CD4-positive, alpha-beta memory T cell (primary cell): ENCODE measurements at regions not wholly inside any gene's neighbourhood (a gene's known extent, or its start where the extent isn't known, plus 50 kb on each side); places are given as distances from the start of the nearest gene placed in this dataset.

Source experiments
- CTCF ChIA-PET: fragments of 350-600 bp; sonication (Branson Sonifier 250); formaldehyde crosslinking; loops from one replicate; lab custom pipeline; 2021; ENCODE audit warnings: inconsistent platforms; ENCODE audit not compliant: partially characterized antibody; lab: Charles Lee
- POLR2A ChIA-PET: fragments of 350-600 bp; sonication (Branson Sonifier 250); formaldehyde crosslinking; loops from one replicate; lab custom pipeline; 2021; ENCODE audit not compliant: partially characterized antibody; lab: Charles Lee
- DNase-seq, 5 donors: peaks; one replicate each; pipeline versions ENCODE4 v3.0.0 to v3.0.0-alpha.2; 2020 to 2022; ENCODE audit warnings: mixed read lengths in 1 of 5
- H3K27ac ChIP-seq: one replicate; pipeline ENCODE4 v1.7.0; 2013; ENCODE audit warnings: low read depth, low read length
- H3K27me3 ChIP-seq: 2 replicates; pipeline ENCODE4 v1.7.0; 2013; ENCODE audit warnings: mild to moderate bottlenecking, low read length, moderate library complexity; ENCODE audit not compliant: insufficient read depth
- H3K36me3 ChIP-seq: 2 replicates; pipeline ENCODE4 v1.7.0; 2013; ENCODE audit warnings: mild to moderate bottlenecking, low read length, moderate library complexity; ENCODE audit not compliant: insufficient read depth
- H3K4me1 ChIP-seq: 2 replicates; pipeline ENCODE4 v1.7.0; 2013; ENCODE audit warnings: mild to moderate bottlenecking, low read length, moderate library complexity; ENCODE audit not compliant: insufficient read depth
- H3K4me3 ChIP-seq, 2 donors: one replicate each; pipeline ENCODE4 v1.7.0; 2013; ENCODE audit warnings: low read length in 2 of 2, mild to moderate bottlenecking in 1 of 2
- H3K9me3 ChIP-seq, 2 donors: one replicate each; pipeline ENCODE4 v1.7.0; 2013; ENCODE audit warnings: low read length in 2 of 2, control low read depth in 1 of 2; ENCODE audit not compliant: control insufficient read depth in 1 of 2
- H3K27ac Mint-ChIP-seq, 7 donors: one replicate each; pipeline ENCODE4 v1.8.0; 2020 to 2021; ENCODE audit warnings: mixed read lengths in 7 of 7, mild to moderate bottlenecking in 6 of 7, inconsistent platforms in 3 of 7, moderate library complexity in 3 of 7
- H3K27me3 Mint-ChIP-seq, 2 donors: one replicate each; pipeline ENCODE4 v1.8.0; 2020 to 2021; ENCODE audit warnings: mixed read lengths in 2 of 2
- H3K36me3 Mint-ChIP-seq, 2 donors: one replicate each; pipeline ENCODE4 v1.8.0; 2020 to 2021; ENCODE audit warnings: mixed read lengths in 2 of 2, inconsistent platforms in 1 of 2, mild to moderate bottlenecking in 1 of 2
- H3K4me1 Mint-ChIP-seq, 4 donors: one replicate each; pipeline ENCODE4 v1.8.0; 2020 to 2021; ENCODE audit warnings: mixed read lengths in 4 of 4, mild to moderate bottlenecking in 1 of 4
- H3K4me3 Mint-ChIP-seq, 8 donors: one replicate each; pipeline ENCODE4 v1.8.0; 2020 to 2021; ENCODE audit warnings: mixed read lengths in 8 of 8, mild to moderate bottlenecking in 7 of 8, moderate library complexity in 6 of 8, inconsistent platforms in 3 of 8
- H3K9me3 Mint-ChIP-seq, 8 donors: one replicate each; pipeline ENCODE4 v1.8.0; 2020 to 2021; ENCODE audit warnings: mixed read lengths in 8 of 8, mild to moderate bottlenecking in 5 of 8, inconsistent platforms in 3 of 8, moderate library complexity in 1 of 8
- intact Hi-C: fragments of 100-400 bp; cut with micrococcal nuclease; formaldehyde crosslinking; loops from one replicate; pipeline ENCODE4 v1.15.1; 2023

DNA sequence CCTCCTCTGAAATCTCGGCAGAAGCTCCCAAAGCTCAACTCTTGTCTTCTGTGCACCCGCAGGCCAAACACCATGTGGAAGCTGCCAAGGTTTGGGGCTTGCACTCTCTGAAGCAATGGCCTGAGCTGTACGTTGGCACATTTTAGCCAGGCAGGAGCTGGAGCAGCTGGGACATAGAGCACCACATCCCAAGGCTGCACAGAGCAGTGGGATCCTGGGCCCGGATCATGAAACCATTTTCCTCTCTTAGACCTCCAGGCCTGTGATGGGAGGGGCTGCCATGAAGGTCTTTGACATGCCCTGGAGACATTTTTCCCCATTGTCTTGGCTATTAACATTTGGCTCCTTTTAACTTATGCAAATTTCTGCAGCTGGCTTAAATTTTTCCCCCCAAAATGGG, 567.1 kb upstream of the ZNF608 start:
- DNase-seq, result no peak
- Histone ChIP-seq H3K27me3 (no peaks in the 10 kb centered on the region), H3K36me3 (no peaks in the 10 kb centered on the region), H3K27ac (no peak overlapping the region), H3K9me3 (no peaks in the 10 kb centered on the region), H3K4me3 (no peak overlapping the region), H3K4me1 (no peaks in the 10 kb centered on the region)
- ChIA-PET POLR2A (no interaction called here), CTCF (no interaction called here)
- no peak overlapping the region for H3K27ac Mint-ChIP-seq
- intact Hi-C loops, result no loop called here
- no peak overlapping the region for H3K4me3 Mint-ChIP-seq
- H3K4me1 Mint-ChIP-seq, result no peaks in the 10 kb centered on the region
- peaks cover 0 to 3% of the 10 kb centered on the region in 2 donors for H3K36me3 Mint-ChIP-seq
- peaks cover 0 to 22% (median 8%) of the 10 kb centered on the region in 8 donors for H3K9me3 Mint-ChIP-seq
- no peaks in the 10 kb centered on the region for H3K27me3 Mint-ChIP-seq

DNA sequence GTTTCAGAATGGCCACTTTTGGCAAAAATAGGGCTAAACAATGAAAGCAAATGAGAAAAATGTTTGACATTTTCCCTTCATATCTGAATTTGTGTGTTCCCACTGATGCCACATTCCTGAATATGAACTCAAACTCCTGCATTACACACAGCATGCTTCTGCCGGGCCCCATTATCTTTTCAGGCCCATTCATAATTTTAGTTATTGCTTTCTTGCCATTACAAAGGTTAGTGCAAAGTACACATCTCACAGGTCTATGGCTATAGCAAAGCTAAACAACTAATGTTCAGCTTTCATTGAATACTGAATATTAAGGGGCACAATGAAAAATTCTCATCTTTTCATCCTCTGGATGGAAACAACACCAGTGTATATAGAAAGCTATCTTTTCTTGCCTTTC, 568.9 kb upstream of the ZNF608 start:
- H3K36me3 ChIP-seq, result no peaks in the 10 kb centered on the region
- no peaks in the 10 kb centered on the region for H3K27me3 ChIP-seq
- H3K27ac ChIP-seq, result no peak overlapping the region
- no peaks in the 10 kb centered on the region for H3K27me3 Mint-ChIP-seq
- peaks cover 0 to 3% of the 10 kb centered on the region in 2 donors for H3K36me3 Mint-ChIP-seq
- no peak overlapping the region for H3K27ac Mint-ChIP-seq
- DNase-seq, result no peak
- POLR2A ChIA-PET, result no interaction called here
- H3K4me3 Mint-ChIP-seq, result no peak overlapping the region
- H3K9me3 Mint-ChIP-seq, result peaks cover 0 to 18% (median 7%) of the 10 kb centered on the region in 8 donors
- H3K9me3 ChIP-seq, result no peaks in the 10 kb centered on the region
- H3K4me3 ChIP-seq, result no peak overlapping the region
- CTCF ChIA-PET, result no interaction called here
- intact Hi-C loops, result no loop called here
- no peaks in the 10 kb centered on the region for H3K4me1 Mint-ChIP-seq
- H3K4me1 ChIP-seq, result no peaks in the 10 kb centered on the region

DNA sequence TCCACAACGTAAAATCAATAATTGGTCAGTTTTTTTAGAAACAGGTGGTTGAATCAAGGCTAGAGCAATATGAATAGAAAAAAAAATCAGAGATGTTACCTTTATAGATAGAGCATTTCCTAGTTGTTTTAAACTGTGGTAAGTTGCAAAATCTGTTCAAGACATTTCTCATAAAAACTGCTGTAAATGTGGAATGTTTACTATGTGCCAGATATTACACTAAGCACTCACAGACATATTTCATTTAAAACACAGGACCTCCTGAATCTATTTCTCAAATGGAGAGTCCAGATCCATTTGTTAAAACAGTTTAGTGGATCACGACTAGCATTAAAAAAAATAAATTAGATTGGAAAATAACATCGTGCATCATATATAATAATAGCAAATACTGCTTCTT, 570.0 kb upstream of the ZNF608 start:
- Mint-ChIP-seq H3K4me3 (no peak overlapping the region), H3K9me3 (peaks cover 0 to 23% (median 7%) of the 10 kb centered on the region in 8 donors), H3K27me3 (no peaks in the 10 kb centered on the region), H3K27ac (no peak overlapping the region), H3K4me1 (no peaks in the 10 kb centered on the region), H3K36me3 (peaks cover 0 to 3% of the 10 kb centered on the region in 2 donors)
- H3K9me3 ChIP-seq, result no peaks in the 10 kb centered on the region
- no peaks in the 10 kb centered on the region for H3K4me1 ChIP-seq
- H3K36me3 ChIP-seq, result no peaks in the 10 kb centered on the region
- H3K4me3 ChIP-seq, result no peak overlapping the region
- no peak overlapping the region for H3K27ac ChIP-seq
- intact Hi-C loops, result no loop called here
- no peak for DNase-seq
- ChIA-PET POLR2A (no interaction called here), CTCF (no interaction called here)
- no peaks in the 10 kb centered on the region for H3K27me3 ChIP-seq

DNA sequence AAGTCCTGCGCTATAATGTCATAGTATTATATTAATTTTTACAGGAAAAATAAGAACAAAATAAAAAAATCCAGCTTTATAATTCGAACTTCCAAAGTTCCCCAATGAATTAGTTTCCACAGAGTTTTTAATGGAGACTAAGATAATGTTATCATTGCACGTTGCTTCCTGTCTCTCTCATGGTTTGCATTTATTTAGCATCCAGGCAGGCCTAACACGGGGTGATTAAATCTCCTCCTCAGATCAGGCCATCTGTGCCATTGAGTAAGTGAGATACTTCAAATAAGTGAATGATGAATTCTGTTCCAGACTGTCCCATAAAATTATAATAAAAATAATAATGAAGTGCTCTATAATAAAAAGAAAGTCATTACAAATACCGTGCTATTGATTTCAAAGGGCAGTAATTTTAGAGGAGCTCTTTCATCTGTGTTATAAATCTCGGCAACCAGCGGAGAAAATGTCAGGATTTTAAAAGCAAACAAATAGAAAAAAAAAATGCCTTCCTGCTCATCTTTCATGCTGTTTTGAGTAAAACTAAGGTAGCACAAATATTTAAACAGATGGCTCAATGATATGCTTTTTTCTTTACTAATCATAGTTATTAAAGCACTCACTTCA, 570.6 kb upstream of the ZNF608 start:
- Histone ChIP-seq H3K27ac (no peak overlapping the region), H3K4me3 (no peak overlapping the region), H3K9me3 (no peaks in the 10 kb centered on the region), H3K27me3 (no peaks in the 10 kb centered on the region), H3K36me3 (no peaks in the 10 kb centered on the region), H3K4me1 (no peaks in the 10 kb centered on the region)
- intact Hi-C loops, result no loop called here
- ChIA-PET CTCF (no interaction called here), POLR2A (no interaction called here)
- no peak for DNase-seq
- Mint-ChIP-seq H3K27ac (no peak overlapping the region), H3K27me3 (no peaks in the 10 kb centered on the region), H3K4me3 (no peak overlapping the region), H3K9me3 (peaks cover 0 to 22% (median 7%) of the 10 kb centered on the region in 8 donors), H3K4me1 (no peaks in the 10 kb centered on the region), H3K36me3 (peaks cover 0 to 3% of the 10 kb centered on the region in 2 donors)

DNA sequence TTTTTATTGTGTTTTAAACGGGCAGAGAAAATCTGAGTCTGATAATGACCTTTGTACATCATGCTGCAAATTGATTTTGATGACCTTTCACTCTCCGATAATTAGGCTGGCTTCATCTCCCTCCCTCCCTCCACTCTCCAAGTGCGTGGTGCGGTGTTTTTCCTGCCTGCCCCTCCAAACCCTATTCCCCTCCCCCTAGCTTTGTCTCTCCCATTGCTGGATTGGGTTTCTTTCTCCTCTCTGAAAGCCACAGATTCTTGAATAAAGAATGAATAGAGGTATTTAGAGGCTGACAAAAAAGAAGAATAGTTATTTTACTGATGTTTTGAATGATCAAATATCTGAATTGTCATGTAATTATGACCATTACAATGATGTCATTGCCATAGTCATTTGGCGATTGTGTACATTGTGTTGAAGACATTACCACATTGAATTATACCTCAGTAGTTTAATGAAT, 571.1 kb upstream of the ZNF608 start:
- peaks cover 0 to 3% of the 10 kb centered on the region in 2 donors for H3K36me3 Mint-ChIP-seq
- CTCF ChIA-PET, result no interaction called here
- POLR2A ChIA-PET, result no interaction called here

DNA sequence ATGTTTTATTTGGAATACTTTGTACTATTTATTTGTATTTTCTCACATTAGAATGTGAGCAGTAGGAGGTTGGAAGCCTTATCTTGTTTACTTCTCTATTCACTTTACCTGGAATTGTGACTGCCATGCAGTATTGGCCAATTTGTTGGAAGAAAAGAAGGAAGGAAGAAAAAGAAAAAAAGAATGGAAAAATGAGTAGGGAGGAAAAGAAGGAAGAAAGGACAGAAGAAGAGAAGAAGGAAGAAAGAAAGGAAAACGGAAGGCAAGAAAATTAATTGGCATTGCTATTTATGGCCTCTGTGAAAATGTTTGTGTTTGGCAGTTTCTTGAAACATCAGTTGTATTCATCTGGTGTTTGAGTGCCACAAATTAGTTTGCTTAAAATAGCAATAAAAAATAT, 575.2 kb upstream of the ZNF608 start:
- Histone ChIP-seq H3K4me1 (no peaks in the 10 kb centered on the region), H3K27ac (no peak overlapping the region), H3K4me3 (no peak overlapping the region), H3K36me3 (no peaks in the 10 kb centered on the region), H3K27me3 (no peaks in the 10 kb centered on the region), H3K9me3 (no peaks in the 10 kb centered on the region)
- no peaks in the 10 kb centered on the region for H3K4me1 Mint-ChIP-seq
- ChIA-PET POLR2A (no interaction called here), CTCF (no interaction called here)
- H3K36me3 Mint-ChIP-seq, result no peaks in the 10 kb centered on the region
- no peak overlapping the region for H3K27ac Mint-ChIP-seq
- H3K4me3 Mint-ChIP-seq, result no peak overlapping the region
- intact Hi-C loops, result no loop called here
- H3K27me3 Mint-ChIP-seq, result no peaks in the 10 kb centered on the region
- DNase-seq, result no peak
- peaks cover 0 to 12% (median under 1%) of the 10 kb centered on the region in 8 donors for H3K9me3 Mint-ChIP-seq

More for the DNA sequence above, 571.1 kb upstream of the ZNF608 start:
- no peaks in the 10 kb centered on the region for H3K27me3 Mint-ChIP-seq
- intact Hi-C loops, result no loop called here
- H3K9me3 Mint-ChIP-seq, result peaks cover 0 to 19% (median 7%) of the 10 kb centered on the region in 8 donors
- no peak overlapping the region for H3K27ac Mint-ChIP-seq
- Histone ChIP-seq H3K4me3 (no peak overlapping the region), H3K4me1 (no peaks in the 10 kb centered on the region), H3K27me3 (no peaks in the 10 kb centered on the region), H3K9me3 (no peaks in the 10 kb centered on the region), H3K36me3 (no peaks in the 10 kb centered on the region), H3K27ac (no peak overlapping the region)
- H3K4me3 Mint-ChIP-seq, result no peak overlapping the region
- no peak for DNase-seq
- H3K4me1 Mint-ChIP-seq, result no peaks in the 10 kb centered on the region

DNA sequence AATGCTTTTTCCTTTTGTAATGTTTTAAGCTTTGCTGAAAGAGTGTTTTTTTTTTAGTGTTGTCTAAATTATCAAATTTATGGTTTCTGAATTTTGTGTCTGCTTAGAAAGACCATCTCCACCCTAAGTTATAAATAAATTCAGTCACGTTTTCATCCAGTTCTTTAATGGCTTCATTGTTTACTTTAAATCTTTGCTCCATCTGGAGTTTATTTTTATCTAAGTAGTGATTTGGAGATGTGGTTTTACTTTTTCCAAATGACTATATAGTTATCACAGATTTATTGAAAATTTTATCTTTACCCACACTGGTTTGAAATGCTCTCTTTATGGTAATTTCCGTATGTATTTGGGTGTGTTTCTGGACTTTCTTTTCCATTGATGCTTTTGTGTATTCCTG, 577.2 kb upstream of the ZNF608 start:
- H3K27ac ChIP-seq, result no peak overlapping the region
- H3K4me3 Mint-ChIP-seq, result no peak overlapping the region
- POLR2A ChIA-PET, result no interaction called here

More for the DNA sequence above, 577.2 kb upstream of the ZNF608 start:
- no peaks in the 10 kb centered on the region for H3K27me3 ChIP-seq
- intact Hi-C loops, result no loop called here
- no peak for DNase-seq
- H3K4me1 ChIP-seq, result no peaks in the 10 kb centered on the region
- H3K9me3 ChIP-seq, result no peaks in the 10 kb centered on the region
- H3K4me1 Mint-ChIP-seq, result no peaks in the 10 kb centered on the region
- H3K36me3 ChIP-seq, result no peaks in the 10 kb centered on the region
- no peak overlapping the region for H3K4me3 ChIP-seq
- no peak overlapping the region for H3K27ac Mint-ChIP-seq
- H3K27me3 Mint-ChIP-seq, result no peaks in the 10 kb centered on the region
- H3K36me3 Mint-ChIP-seq, result no peaks in the 10 kb centered on the region
- CTCF ChIA-PET, result no interaction called here
- H3K9me3 Mint-ChIP-seq, result peaks cover 0 to 12% (median 2%) of the 10 kb centered on the region in 8 donors
